ENCODE measurements at regions not wholly inside any gene's neighbourhood (a gene's known extent, or its start where the extent isn't known, plus 50 kb on each side); places are given as distances from the start of the nearest gene placed in this dataset.

- TF ChIP-seq EP300 (IDR thresholded peaks at IDR 0.05) (no peak), CTCF (IDR thresholded peaks at IDR 0.05) (no peak), POLR2AphosphoS5 (IDR thresholded peaks at IDR 0.05) (no peak), POLR2A (IDR thresholded peaks at IDR 0.05) (no peak)
These were observed 563.0 kb upstream of the CHRM3 start for GRCh38 chr1:238823416-238823815.

All from sigmoid colon (tissue), 4 donors.